Sigmoid colon (tissue), 6 donors: ENCODE measurements at regions not wholly inside any gene's neighbourhood (a gene's known extent, or its start where the extent isn't known, plus 50 kb on each side); places are given as distances from the start of the nearest gene placed in this dataset.

ENCODE experiments used
- DNase-seq: peaks from one replicate; pipeline ENCODE4 v3.0.0-alpha.2; 2019
- H3K27ac ChIP-seq, 4 donors: fragments of 200-600 bp; sonication (generic); one replicate each; pipeline ENCODE4 v1.5.1; 2016 to 2019; ENCODE audit warnings: mild to moderate bottlenecking in 1 of 4
- H3K27me3 ChIP-seq, 3 donors: fragments of 200-600 bp; sonication (generic); one replicate each; pipeline ENCODE4 v1.5.1; 2019; ENCODE audit warnings: mild to moderate bottlenecking in 1 of 3
- H3K36me3 ChIP-seq, 4 donors: fragments of 200-600 bp; sonication (generic); one replicate each; pipeline ENCODE4 v1.5.1; 2016 to 2019
- H3K4me1 ChIP-seq, 4 donors: fragments of 200-600 bp; sonication (generic); one replicate each; pipeline ENCODE4 v1.5.1; 2017 to 2019
- H3K4me3 ChIP-seq, 4 donors: fragments of 200-600 bp; sonication (generic); one replicate each; pipeline ENCODE4 v1.5.1; 2017 to 2019; ENCODE audit warnings: mild to moderate bottlenecking in 2 of 4, moderate library complexity in 1 of 4
- H3K9me3 ChIP-seq, 4 donors: fragments of 200-600 bp in 3 of 4; sonication (generic) in 3 of 4; one replicate each; pipeline versions ENCODE4 v1.5.1 to v1.6.1; 2013 to 2019
- EP300 ChIP-seq, 4 donors: sonication (generic); formaldehyde crosslinking; IDR thresholded peaks; one replicate each; pipeline ENCODE4 v1.6.1; 2017; ENCODE audit warnings: antibody characterized with exemption in 4 of 4
- POLR2A ChIP-seq, 2 donors: fragments of 450-650 bp; IDR thresholded peaks; one replicate each; pipeline ENCODE4 v1.6.1; 2016; ENCODE audit warnings: antibody characterized with exemption in 2 of 2, mild to moderate bottlenecking in 2 of 2, moderate library complexity in 2 of 2
- POLR2AphosphoS5 ChIP-seq, 4 donors: sonication (generic); formaldehyde crosslinking; IDR thresholded peaks; one replicate each; pipeline ENCODE4 v1.6.1; 2017; ENCODE audit warnings: antibody characterized with exemption in 4 of 4
- WGBS, 2 donors: extraction: QIAGEN DNeasy Blood & Tissue Kit; methylation state at CpG; one replicate each; pipeline ENCODE4 v1.1.7; 2013; 5-methylcytosine and 5-hydroxymethylcytosine counted together
- intact Hi-C: fragments of 100-400 bp; cut with DNase I; formaldehyde crosslinking; loops from one replicate; pipeline ENCODE4 v1.15.1; 2023
- TF ChIP-seq, protein P1 (sequence below), 4 experiments: fragments of 450-650 bp in 3 of 4; fragments of 200-600 bp in 1 of 4; IDR thresholded peaks; one replicate each; pipeline ENCODE4 v1.5.1; 2016 to 2019; ENCODE audit warnings: antibody characterized with exemption in 4 of 4, mild to moderate bottlenecking in 3 of 4, moderate library complexity in 2 of 4
- donor health status: healthy with polysubstance abuse.
- donor health status: healthy.

DNA sequence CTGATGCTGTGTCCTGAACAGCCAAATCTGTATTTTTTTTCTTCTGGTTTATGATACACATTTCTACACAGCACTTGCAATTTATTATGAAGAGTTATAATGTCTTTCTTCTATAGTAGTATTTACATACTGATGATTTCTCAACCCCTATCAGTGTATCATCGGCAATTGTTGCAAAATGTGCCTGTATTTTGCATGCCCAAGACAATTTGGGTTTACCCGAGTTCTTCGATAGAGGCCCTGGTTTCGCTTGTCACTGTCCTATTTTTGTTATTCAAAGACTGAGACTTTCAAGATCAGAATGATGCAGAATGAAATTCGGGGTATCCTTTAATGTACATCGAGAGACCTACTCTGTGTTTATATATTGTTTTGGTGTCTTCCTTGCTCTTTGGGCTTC lies 184.5 kb upstream of the PRSS58 start:
- H3K36me3 ChIP-seq: no peaks in the 10 kb centered on the region
- H3K4me1 ChIP-seq: no peaks in the 10 kb centered on the region
- DNase-seq: no peak
- 91% methylated on average over 6 of the region's 6 CpGs for WGBS, 2 donors
- no peak for TF ChIP-seq POLR2AphosphoS5 (IDR thresholded peaks at IDR 0.05)
- TF ChIP-seq POLR2A (IDR thresholded peaks at IDR 0.05): no peak
- TF ChIP-seq, protein P1, sequence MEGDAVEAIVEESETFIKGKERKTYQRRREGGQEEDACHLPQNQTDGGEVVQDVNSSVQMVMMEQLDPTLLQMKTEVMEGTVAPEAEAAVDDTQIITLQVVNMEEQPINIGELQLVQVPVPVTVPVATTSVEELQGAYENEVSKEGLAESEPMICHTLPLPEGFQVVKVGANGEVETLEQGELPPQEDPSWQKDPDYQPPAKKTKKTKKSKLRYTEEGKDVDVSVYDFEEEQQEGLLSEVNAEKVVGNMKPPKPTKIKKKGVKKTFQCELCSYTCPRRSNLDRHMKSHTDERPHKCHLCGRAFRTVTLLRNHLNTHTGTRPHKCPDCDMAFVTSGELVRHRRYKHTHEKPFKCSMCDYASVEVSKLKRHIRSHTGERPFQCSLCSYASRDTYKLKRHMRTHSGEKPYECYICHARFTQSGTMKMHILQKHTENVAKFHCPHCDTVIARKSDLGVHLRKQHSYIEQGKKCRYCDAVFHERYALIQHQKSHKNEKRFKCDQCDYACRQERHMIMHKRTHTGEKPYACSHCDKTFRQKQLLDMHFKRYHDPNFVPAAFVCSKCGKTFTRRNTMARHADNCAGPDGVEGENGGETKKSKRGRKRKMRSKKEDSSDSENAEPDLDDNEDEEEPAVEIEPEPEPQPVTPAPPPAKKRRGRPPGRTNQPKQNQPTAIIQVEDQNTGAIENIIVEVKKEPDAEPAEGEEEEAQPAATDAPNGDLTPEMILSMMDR (IDR thresholded peaks at IDR 0.05): no peak
- TF ChIP-seq EP300 (IDR thresholded peaks at IDR 0.05): no peak
- H3K27ac ChIP-seq: no peak overlapping the region
- no peak overlapping the region for H3K4me3 ChIP-seq
- intact Hi-C loops: no loop called here
- no peaks in the 10 kb centered on the region for H3K9me3 ChIP-seq
- H3K27me3 ChIP-seq: no peaks in the 10 kb centered on the region

DNA sequence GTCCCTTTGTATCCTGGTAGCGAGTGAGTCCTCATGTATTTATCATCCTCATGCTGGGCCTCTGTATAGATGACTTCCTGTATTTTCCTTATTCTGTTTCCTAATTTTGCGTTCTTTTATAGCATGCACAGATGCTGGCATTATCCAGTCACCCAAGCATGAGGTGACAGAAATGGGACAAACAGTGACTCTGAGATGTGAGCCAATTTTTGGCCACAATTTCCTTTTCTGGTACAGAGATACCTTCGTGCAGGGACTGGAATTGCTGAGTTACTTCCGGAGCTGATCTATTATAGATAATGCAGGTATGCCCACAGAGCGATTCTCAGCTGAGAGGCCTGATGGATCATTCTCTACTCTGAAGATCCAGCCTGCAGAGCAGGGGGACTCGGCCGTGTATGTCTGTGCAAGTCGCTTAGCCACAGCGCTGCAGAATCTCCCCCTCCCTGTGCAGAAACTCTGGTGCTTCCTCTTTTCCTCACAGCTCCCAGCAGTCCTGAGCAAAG lies 183.1 kb upstream of the PRSS58 start:
- H3K27me3 ChIP-seq: no peaks in the 10 kb centered on the region
- no peak for DNase-seq
- H3K4me1 ChIP-seq: no peaks in the 10 kb centered on the region
- no peak overlapping the region for H3K27ac ChIP-seq
- 55 to 81% methylated on average over 9 of the region's 9 CpGs for WGBS, 2 donors
- TF ChIP-seq EP300 (IDR thresholded peaks at IDR 0.05): no peak
- TF ChIP-seq, protein P1 (IDR thresholded peaks at IDR 0.05): no peak
- no peak for TF ChIP-seq POLR2AphosphoS5 (IDR thresholded peaks at IDR 0.05)
- no peaks in the 10 kb centered on the region for H3K36me3 ChIP-seq
- intact Hi-C loops: no loop called here
- no peaks in the 10 kb centered on the region for H3K9me3 ChIP-seq
- no peak overlapping the region for H3K4me3 ChIP-seq

DNA sequence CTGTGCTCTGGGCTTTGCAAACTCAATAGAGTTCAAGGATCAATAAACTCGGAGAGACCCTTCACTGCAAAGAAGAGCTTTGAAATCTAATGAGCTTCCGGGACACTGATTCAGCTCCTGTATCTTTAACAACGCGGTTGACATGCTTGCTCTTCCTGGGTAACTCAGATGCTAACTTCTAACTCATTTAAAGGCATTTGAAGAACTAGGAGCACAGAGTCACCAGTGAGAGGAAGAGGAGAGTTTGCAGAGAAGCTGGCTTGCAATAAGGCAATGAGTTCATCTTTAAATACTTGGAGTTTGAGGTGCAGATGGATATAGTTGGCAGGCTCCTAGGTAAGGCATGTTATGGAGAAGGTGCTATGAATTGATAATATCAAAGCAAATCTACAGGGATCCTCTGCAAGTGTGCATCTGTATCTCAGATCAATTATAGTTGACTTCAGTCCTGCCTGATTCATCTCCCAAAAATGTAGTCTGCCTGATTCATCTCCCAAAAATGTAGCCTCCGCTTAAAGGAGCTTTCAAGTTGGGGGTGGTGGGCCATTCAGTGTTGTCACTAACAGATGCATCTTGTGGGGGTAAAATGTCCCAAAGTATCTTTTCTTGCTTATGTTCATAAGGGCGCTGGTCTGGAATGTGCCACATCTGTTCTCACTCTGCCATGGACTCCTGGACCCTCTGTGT lies 182.5 kb upstream of the PRSS58 start:
- Histone ChIP-seq H3K9me3 (no peaks in the 10 kb centered on the region), H3K27me3 (no peaks in the 10 kb centered on the region), H3K27ac (no peak overlapping the region), H3K36me3 (no peaks in the 10 kb centered on the region), H3K4me3 (no peak overlapping the region), H3K4me1 (no peaks in the 10 kb centered on the region)
- no peak for DNase-seq
- no peak for TF ChIP-seq POLR2A (IDR thresholded peaks at IDR 0.05)
- no peak for TF ChIP-seq EP300 (IDR thresholded peaks at IDR 0.05)
- no peak for TF ChIP-seq POLR2AphosphoS5 (IDR thresholded peaks at IDR 0.05)
- TF ChIP-seq, protein P1 (IDR thresholded peaks at IDR 0.05): no peak
- WGBS, 2 donors: 83 to 93% methylated on average over 6 of the region's 6 CpGs
- intact Hi-C loops: no loop called here

DNA sequence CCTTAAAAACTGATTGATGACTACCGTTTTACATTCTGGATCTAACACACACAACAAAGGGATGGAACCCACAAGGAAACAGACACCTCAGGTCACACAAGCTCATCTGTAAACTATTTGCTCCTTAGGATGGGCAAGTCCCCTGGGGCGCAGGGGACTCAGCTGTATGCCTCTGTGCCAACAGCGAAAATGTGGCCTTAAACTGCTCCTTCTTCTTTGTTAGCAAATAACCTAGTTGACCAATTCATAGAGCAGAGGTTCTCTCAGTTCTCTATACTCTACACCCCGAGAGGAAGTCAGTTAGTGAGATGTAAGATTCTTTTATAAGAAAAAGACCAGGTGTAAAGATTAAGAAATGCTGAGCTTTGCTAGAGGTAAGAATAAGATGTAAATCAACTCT lies 181.9 kb upstream of the PRSS58 start:
- H3K4me3 ChIP-seq: no peak overlapping the region
- TF ChIP-seq EP300 (IDR thresholded peaks at IDR 0.05): no peak
- no peak for TF ChIP-seq POLR2A (IDR thresholded peaks at IDR 0.05)
- no peak for TF ChIP-seq POLR2AphosphoS5 (IDR thresholded peaks at IDR 0.05)
- TF ChIP-seq, protein P1 (IDR thresholded peaks at IDR 0.05): no peak
- H3K27me3 ChIP-seq: no peaks in the 10 kb centered on the region
- intact Hi-C loops: no loop called here
- H3K27ac ChIP-seq: no peak overlapping the region
- H3K9me3 ChIP-seq: no peaks in the 10 kb centered on the region
- H3K36me3 ChIP-seq: no peaks in the 10 kb centered on the region
- WGBS, 2 donors: 72 to 93% methylated on average over 4 of the region's 4 CpGs
- H3K4me1 ChIP-seq: no peaks in the 10 kb centered on the region
- DNase-seq: no peak
